Astrocyte (in vitro differentiated cells and primary cell): ENCODE measurements at regions not wholly inside any gene's neighbourhood (a gene's known extent, or its start where the extent isn't known, plus 50 kb on each side); places are given as distances from the start of the nearest gene placed in this dataset.

Source experiments
- DNase-seq: peaks from one replicate; pipeline ENCODE4 v3.0.0-alpha.2; 2010; ENCODE audit warnings: low read depth
- FAIRE-seq: peaks from 2 replicates; lab custom pipeline; 2011; peaks lifted over from hg19 to GRCh38; lab: Jason Lieb, UNC
- H2AFZ ChIP-seq: 2 replicates; pipeline ENCODE4 v1.6.0; 2012; ENCODE audit warnings: low read depth, low read length, inconsistent platforms
- H3K27ac ChIP-seq: 2 replicates; pipeline ENCODE4 v1.5.1; 2011; ENCODE audit warnings: low read depth, low read length, inconsistent platforms
- H3K27me3 ChIP-seq: 2 replicates; pipeline ENCODE4 v1.6.0; 2011; ENCODE audit warnings: low read length, inconsistent platforms; ENCODE audit not compliant: insufficient read depth
- H3K36me3 ChIP-seq: 2 replicates; pipeline ENCODE4 v1.5.1; 2011; ENCODE audit warnings: low read length, inconsistent platforms; ENCODE audit not compliant: insufficient read depth
- H3K4me1 ChIP-seq: 2 replicates; pipeline ENCODE4 v1.5.1; 2011; ENCODE audit warnings: low read length, inconsistent platforms; ENCODE audit not compliant: insufficient read depth
- H3K4me2 ChIP-seq: 2 replicates; pipeline ENCODE4 v1.6.0; 2012; ENCODE audit warnings: low read length, inconsistent platforms
- H3K4me3 ChIP-seq: 2 replicates; pipeline ENCODE4 v1.5.1; 2011; ENCODE audit warnings: low read depth, mild to moderate bottlenecking, low read length, inconsistent platforms; ENCODE audit not compliant: insufficient read depth
- H3K79me2 ChIP-seq: 2 replicates; pipeline ENCODE4 v1.6.0; 2012; ENCODE audit warnings: mild to moderate bottlenecking, low read length, inconsistent platforms; ENCODE audit not compliant: insufficient read depth
- H3K9ac ChIP-seq: 2 replicates; pipeline ENCODE4 v1.6.0; 2012; ENCODE audit warnings: mild to moderate bottlenecking, low read length, inconsistent platforms
- H3K9me3 ChIP-seq: 2 replicates; pipeline ENCODE4 v1.5.1; 2012; ENCODE audit warnings: low read depth, mild to moderate bottlenecking, low read length, inconsistent platforms; ENCODE audit not compliant: insufficient read depth
- H4K20me1 ChIP-seq: 2 replicates; pipeline ENCODE4 v1.6.0; 2012; ENCODE audit warnings: low read length, inconsistent platforms; ENCODE audit not compliant: insufficient read depth
- H3K27ac Mint-ChIP-seq: one replicate; pipeline ENCODE4 v1.8.0; 2021; ENCODE audit warnings: mild to moderate bottlenecking, mixed read lengths; ENCODE audit not compliant: unreplicated experiment
- H3K27me3 Mint-ChIP-seq: one replicate; pipeline ENCODE4 v1.8.0; 2021; ENCODE audit warnings: low read depth, mixed read lengths; ENCODE audit not compliant: unreplicated experiment
- H3K36me3 Mint-ChIP-seq: one replicate; pipeline ENCODE4 v1.8.0; 2021; ENCODE audit warnings: low read depth, mixed read lengths; ENCODE audit not compliant: unreplicated experiment
- H3K4me1 Mint-ChIP-seq: one replicate; pipeline ENCODE4 v1.8.0; 2021; ENCODE audit warnings: low read depth, mixed read lengths; ENCODE audit not compliant: unreplicated experiment
- H3K4me3 Mint-ChIP-seq: one replicate; pipeline ENCODE4 v1.8.0; 2021; ENCODE audit warnings: mild to moderate bottlenecking, moderate library complexity, mixed read lengths; ENCODE audit not compliant: unreplicated experiment
- H3K9me3 Mint-ChIP-seq: one replicate; pipeline ENCODE4 v1.8.0; 2021; ENCODE audit warnings: mild to moderate bottlenecking, mixed read lengths; ENCODE audit not compliant: unreplicated experiment
- EZH2 ChIP-seq: IDR thresholded peaks from 2 replicates; pipeline ENCODE4 v1.6.1; 2012; ENCODE audit warnings: mild to moderate bottlenecking, low read length, inconsistent platforms; ENCODE audit not compliant: insufficient read depth
- TF ChIP-seq, protein P1 (sequence below): IDR thresholded peaks from 2 replicates; pipeline ENCODE4 v1.5.1; 2011; ENCODE audit warnings: low read depth, mild to moderate bottlenecking, inconsistent platforms, low read length, moderate library complexity; ENCODE audit not compliant: insufficient read depth

DNA sequence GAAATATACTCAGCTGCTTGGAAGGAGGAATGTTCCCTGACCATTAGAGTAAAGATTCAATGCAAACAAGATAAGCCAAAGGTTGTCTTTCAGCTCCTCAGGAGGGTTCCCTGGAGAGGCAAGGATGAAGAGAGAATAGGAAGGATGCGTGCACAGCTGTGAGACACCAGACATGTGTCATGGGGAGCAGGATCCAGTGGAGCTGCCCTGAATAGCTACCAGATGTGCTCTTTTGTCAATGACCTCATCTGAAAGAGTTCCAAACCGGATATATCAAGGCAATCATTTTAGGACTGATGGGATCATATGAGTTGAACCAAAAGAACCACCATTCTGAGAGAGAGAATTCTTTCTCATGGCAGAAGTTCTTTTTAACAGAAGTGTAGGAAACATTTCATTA is 490.6 kb downstream of the IRS1 start:
- no peaks in the 10 kb centered on the region for H3K9me3 Mint-ChIP-seq
- no peaks in the 10 kb centered on the region for H3K4me1 ChIP-seq
- H3K4me1 Mint-ChIP-seq, result peaks cover 2% of the 10 kb centered on the region
- H2AFZ ChIP-seq, result no peak overlapping the region
- H3K36me3 Mint-ChIP-seq, result no peaks in the 10 kb centered on the region
- H4K20me1 ChIP-seq, result no peaks in the 10 kb centered on the region
- FAIRE-seq, result no peak
- no peak overlapping the region for H3K27ac Mint-ChIP-seq
- no peaks in the 10 kb centered on the region for H3K27me3 ChIP-seq
- no peak overlapping the region for H3K27ac ChIP-seq
- no peaks in the 10 kb centered on the region for H3K36me3 ChIP-seq
- TF ChIP-seq, protein P1, sequence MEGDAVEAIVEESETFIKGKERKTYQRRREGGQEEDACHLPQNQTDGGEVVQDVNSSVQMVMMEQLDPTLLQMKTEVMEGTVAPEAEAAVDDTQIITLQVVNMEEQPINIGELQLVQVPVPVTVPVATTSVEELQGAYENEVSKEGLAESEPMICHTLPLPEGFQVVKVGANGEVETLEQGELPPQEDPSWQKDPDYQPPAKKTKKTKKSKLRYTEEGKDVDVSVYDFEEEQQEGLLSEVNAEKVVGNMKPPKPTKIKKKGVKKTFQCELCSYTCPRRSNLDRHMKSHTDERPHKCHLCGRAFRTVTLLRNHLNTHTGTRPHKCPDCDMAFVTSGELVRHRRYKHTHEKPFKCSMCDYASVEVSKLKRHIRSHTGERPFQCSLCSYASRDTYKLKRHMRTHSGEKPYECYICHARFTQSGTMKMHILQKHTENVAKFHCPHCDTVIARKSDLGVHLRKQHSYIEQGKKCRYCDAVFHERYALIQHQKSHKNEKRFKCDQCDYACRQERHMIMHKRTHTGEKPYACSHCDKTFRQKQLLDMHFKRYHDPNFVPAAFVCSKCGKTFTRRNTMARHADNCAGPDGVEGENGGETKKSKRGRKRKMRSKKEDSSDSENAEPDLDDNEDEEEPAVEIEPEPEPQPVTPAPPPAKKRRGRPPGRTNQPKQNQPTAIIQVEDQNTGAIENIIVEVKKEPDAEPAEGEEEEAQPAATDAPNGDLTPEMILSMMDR, result no peak
- TF ChIP-seq EZH2, result no peak
- H3K4me3 Mint-ChIP-seq, result no peak overlapping the region
- H3K9ac ChIP-seq, result no peak overlapping the region
- H3K4me2 ChIP-seq, result no peak overlapping the region
- no peaks in the 10 kb centered on the region for H3K9me3 ChIP-seq
- peak; percentile 16 for DNase-seq
- H3K4me3 ChIP-seq, result no peak overlapping the region
- no peaks in the 10 kb centered on the region for H3K27me3 Mint-ChIP-seq
- H3K79me2 ChIP-seq, result no peaks in the 10 kb centered on the region

DNA sequence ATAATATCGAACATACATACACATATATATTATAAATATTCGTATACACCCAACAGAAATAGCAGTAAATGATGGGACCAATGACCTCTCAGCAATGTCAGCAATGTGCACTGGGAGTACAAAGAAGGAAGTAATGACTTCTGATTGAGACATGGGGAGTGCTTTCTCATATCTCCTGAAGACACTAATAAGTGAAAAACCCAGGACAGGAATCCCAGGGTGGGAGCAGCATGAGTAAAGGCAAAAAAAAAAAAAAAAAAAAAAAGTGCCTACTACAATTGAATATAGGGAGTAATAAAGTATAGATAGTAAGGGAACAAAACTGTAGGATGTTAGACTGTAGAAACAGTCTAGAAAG is 491.3 kb downstream of the IRS1 start:
- DNase-seq, result no peak
- peaks cover 2% of the 10 kb centered on the region for H3K4me1 Mint-ChIP-seq
- Histone ChIP-seq H3K9ac (no peak overlapping the region), H4K20me1 (no peaks in the 10 kb centered on the region), H3K4me3 (no peak overlapping the region), H3K36me3 (no peaks in the 10 kb centered on the region), H3K79me2 (no peaks in the 10 kb centered on the region), H3K27ac (no peak overlapping the region), H3K27me3 (no peaks in the 10 kb centered on the region), H3K9me3 (no peaks in the 10 kb centered on the region), H2AFZ (no peak overlapping the region), H3K4me2 (no peak overlapping the region), H3K4me1 (no peaks in the 10 kb centered on the region)
- H3K27ac Mint-ChIP-seq, result no peak overlapping the region
- H3K9me3 Mint-ChIP-seq, result no peaks in the 10 kb centered on the region
- TF ChIP-seq EZH2, result no peak
- TF ChIP-seq, protein P1, result no peak
- no peak overlapping the region for H3K4me3 Mint-ChIP-seq
- FAIRE-seq, result no peak
- H3K36me3 Mint-ChIP-seq, result no peaks in the 10 kb centered on the region
- H3K27me3 Mint-ChIP-seq, result no peaks in the 10 kb centered on the region

DNA sequence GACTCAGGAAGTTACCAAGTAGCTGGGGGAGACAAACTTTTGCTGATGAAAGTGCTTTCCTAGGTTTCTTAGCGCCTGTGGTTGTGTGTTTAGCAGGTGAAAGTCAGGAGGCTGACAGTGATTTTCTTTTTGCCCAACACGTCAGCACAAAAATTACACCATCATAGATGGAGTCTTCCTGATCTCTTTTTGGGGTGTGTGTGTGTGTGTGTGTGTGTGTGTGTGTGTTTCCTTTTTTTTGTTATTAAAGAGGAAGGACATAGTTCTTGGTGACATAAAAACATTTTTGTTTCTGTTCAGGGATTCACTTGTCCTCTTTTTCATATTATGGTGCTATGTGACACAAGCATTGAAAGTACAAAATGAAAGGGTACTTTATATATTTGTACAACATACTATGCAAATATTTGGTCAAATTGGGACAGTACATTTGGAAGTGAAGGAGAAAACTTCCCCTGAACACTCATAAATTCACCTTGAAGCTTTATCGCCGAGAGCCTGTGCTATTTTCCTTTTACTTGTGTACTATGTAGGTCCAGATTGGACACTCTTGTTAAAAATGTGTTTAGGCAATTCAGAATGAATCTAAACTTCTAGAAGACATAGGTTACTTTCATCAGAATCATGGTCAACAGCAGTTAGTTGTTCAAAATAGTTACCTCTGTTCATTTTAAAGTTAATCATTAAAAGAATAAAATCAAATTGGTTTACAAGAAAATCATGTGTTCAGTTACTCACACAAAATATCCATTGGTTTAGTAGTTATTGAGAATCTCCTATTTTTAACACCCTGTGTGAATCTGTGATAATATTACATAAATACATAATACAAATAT is 491.9 kb downstream of the IRS1 start:
- no peaks in the 10 kb centered on the region for H3K9me3 Mint-ChIP-seq
- Histone ChIP-seq H3K4me1 (no peaks in the 10 kb centered on the region), H2AFZ (no peak overlapping the region), H4K20me1 (no peaks in the 10 kb centered on the region), H3K9ac (no peak overlapping the region), H3K4me3 (no peak overlapping the region), H3K4me2 (no peak overlapping the region), H3K9me3 (no peaks in the 10 kb centered on the region), H3K27me3 (no peaks in the 10 kb centered on the region), H3K27ac (no peak overlapping the region), H3K36me3 (no peaks in the 10 kb centered on the region), H3K79me2 (no peaks in the 10 kb centered on the region)
- H3K27me3 Mint-ChIP-seq, result no peaks in the 10 kb centered on the region
- no peak for TF ChIP-seq EZH2
- TF ChIP-seq, protein P1, result no peak
- no peak for DNase-seq
- H3K27ac Mint-ChIP-seq, result no peak overlapping the region
- FAIRE-seq, result no peak
- H3K4me3 Mint-ChIP-seq, result no peak overlapping the region
- no peaks in the 10 kb centered on the region for H3K36me3 Mint-ChIP-seq
- H3K4me1 Mint-ChIP-seq, result peaks cover 2% of the 10 kb centered on the region
